ENCODE measurements at regions not wholly inside any gene's neighbourhood (a gene's known extent, or its start where the extent isn't known, plus 50 kb on each side); places are given as distances from the start of the nearest gene placed in this dataset.
"Not testable (repeated sequence)": the region's sequence is repeated elsewhere in the genome, so short reads cannot be mapped to it uniquely, and the experiment has no call there.

GRCh38 chr6:81601918-81602317 is 150.6 kb downstream of the TENT5A start:
- H4K20me1 ChIP-seq (ENCODE audit: insufficient read depth, low read depth, low read length) = no peaks in the 10 kb centered on the region
- H3K9me2 ChIP-seq (replicated peaks; ENCODE audit: insufficient read depth, low read length) = no peaks in the 10 kb centered on the region
- H3K4me2 ChIP-seq (ENCODE audit: low read depth, low read length, poor library complexity, severe bottlenecking) = no peak overlapping the region
- no peak overlapping the region for H3K9ac ChIP-seq (ENCODE audit: low read length)
- H3K27me3 ChIP-seq (ENCODE audit: low read length) = no peaks in the 10 kb centered on the region
- H3K4me3 ChIP-seq (ENCODE audit: low read length) = no peak overlapping the region
- no peak overlapping the region for H3K27ac ChIP-seq (ENCODE audit: low read length)
- 0 out of 2 replicates have a peak, but pooled peaks cover 3% of the 10 kb centered on the region for H3K9me3 ChIP-seq (ENCODE audit: low read length)
- no peak for DNase-seq
- H3K36me3 ChIP-seq (ENCODE audit: insufficient read depth, low read length) = no peaks in the 10 kb centered on the region
- H3K79me2 ChIP-seq (ENCODE audit: low read length) = no peaks in the 10 kb centered on the region
- H3K4me1 ChIP-seq (ENCODE audit: low read length) = no peaks in the 10 kb centered on the region
- no peak overlapping the region for H2AFZ ChIP-seq (ENCODE audit: low read length)

GRCh38 chr6:81600488-81600887 is 152.0 kb downstream of the TENT5A start:
- H3K4me3 ChIP-seq (ENCODE audit: low read length); H3K27ac ChIP-seq (ENCODE audit: low read length); H3K36me3 ChIP-seq (ENCODE audit: insufficient read depth, low read length); H3K9me3 ChIP-seq (ENCODE audit: low read length); H3K9ac ChIP-seq (ENCODE audit: low read length); H3K9me2 ChIP-seq (replicated peaks; ENCODE audit: insufficient read depth, low read length); DNase-seq; H3K4me2 ChIP-seq (ENCODE audit: low read depth, low read length, poor library complexity, severe bottlenecking); H2AFZ ChIP-seq (ENCODE audit: low read length); H3K4me1 ChIP-seq (ENCODE audit: low read length); H4K20me1 ChIP-seq (ENCODE audit: insufficient read depth, low read depth, low read length); H3K27me3 ChIP-seq (ENCODE audit: low read length); H3K79me2 ChIP-seq (ENCODE audit: low read length): not testable (repeated sequence)

- Histone ChIP-seq H3K36me3 (ENCODE audit: insufficient read depth, low read length) (no peaks in the 10 kb centered on the region), H4K20me1 (ENCODE audit: insufficient read depth, low read depth, low read length) (no peaks in the 10 kb centered on the region), H3K4me3 (ENCODE audit: low read length) (no peak overlapping the region), H3K4me2 (ENCODE audit: low read depth, low read length, poor library complexity, severe bottlenecking) (no peak overlapping the region), H3K27ac (ENCODE audit: low read length) (no peak overlapping the region), H2AFZ (ENCODE audit: low read length) (no peak overlapping the region), H3K9me3 (ENCODE audit: low read length) (no peaks in the 10 kb centered on the region), H3K9me2 (replicated peaks; ENCODE audit: insufficient read depth, low read length) (no peaks in the 10 kb centered on the region), H3K4me1 (ENCODE audit: low read length) (no peaks in the 10 kb centered on the region), H3K27me3 (ENCODE audit: low read length) (no peaks in the 10 kb centered on the region), H3K79me2 (ENCODE audit: low read length) (no peaks in the 10 kb centered on the region), H3K9ac (ENCODE audit: low read length) (no peak overlapping the region)
- DNase-seq = no peak
Measured at GRCh38 chr6:81594501-81594900, 158.0 kb downstream of the TENT5A start.

- H3K4me3 ChIP-seq (ENCODE audit: low read length) = no peak overlapping the region
- no peak overlapping the region for H3K4me2 ChIP-seq (ENCODE audit: low read depth, low read length, poor library complexity, severe bottlenecking)
- H3K79me2 ChIP-seq (ENCODE audit: low read length) = no peaks in the 10 kb centered on the region
- H3K9ac ChIP-seq (ENCODE audit: low read length) = no peak overlapping the region
- H4K20me1 ChIP-seq (ENCODE audit: insufficient read depth, low read depth, low read length) = no peaks in the 10 kb centered on the region
- H3K36me3 ChIP-seq (ENCODE audit: insufficient read depth, low read length) = no peaks in the 10 kb centered on the region
- H3K9me2 ChIP-seq (replicated peaks; ENCODE audit: insufficient read depth, low read length) = no peaks in the 10 kb centered on the region
- no peaks in the 10 kb centered on the region for H3K27me3 ChIP-seq (ENCODE audit: low read length)
- no peaks in the 10 kb centered on the region for H3K4me1 ChIP-seq (ENCODE audit: low read length)
- DNase-seq = no peak
- no peak overlapping the region for H3K27ac ChIP-seq (ENCODE audit: low read length)
- H2AFZ ChIP-seq (ENCODE audit: low read length) = no peak overlapping the region
- no peaks in the 10 kb centered on the region for H3K9me3 ChIP-seq (ENCODE audit: low read length)
Measured at GRCh38 chr6:81590314-81590691, 162.2 kb downstream of the TENT5A start.

- Histone ChIP-seq H2AFZ (ENCODE audit: low read length) (no peak overlapping the region), H3K9me2 (replicated peaks; ENCODE audit: insufficient read depth, low read length) (no peaks in the 10 kb centered on the region), H3K9me3 (ENCODE audit: low read length) (no peaks in the 10 kb centered on the region), H3K36me3 (ENCODE audit: insufficient read depth, low read length) (no peaks in the 10 kb centered on the region), H4K20me1 (ENCODE audit: insufficient read depth, low read depth, low read length) (no peaks in the 10 kb centered on the region), H3K4me1 (ENCODE audit: low read length) (no peaks in the 10 kb centered on the region), H3K9ac (ENCODE audit: low read length) (no peak overlapping the region), H3K4me3 (ENCODE audit: low read length) (no peak overlapping the region), H3K27ac (ENCODE audit: low read length) (no peak overlapping the region), H3K79me2 (ENCODE audit: low read length) (no peaks in the 10 kb centered on the region), H3K27me3 (ENCODE audit: low read length) (no peaks in the 10 kb centered on the region), H3K4me2 (ENCODE audit: low read depth, low read length, poor library complexity, severe bottlenecking) (no peak overlapping the region)
- no peak for DNase-seq
Measured at GRCh38 chr6:81589465-81590313, 162.8 kb downstream of the TENT5A start.

GRCh38 chr6:81585686-81586085 is 166.8 kb downstream of the TENT5A start:
- not testable (repeated sequence) for H3K27ac ChIP-seq (ENCODE audit: low read length); H2AFZ ChIP-seq (ENCODE audit: low read length); DNase-seq; H3K4me2 ChIP-seq (ENCODE audit: low read depth, low read length, poor library complexity, severe bottlenecking); H3K9ac ChIP-seq (ENCODE audit: low read length); H3K27me3 ChIP-seq (ENCODE audit: low read length); H3K4me3 ChIP-seq (ENCODE audit: low read length); H4K20me1 ChIP-seq (ENCODE audit: insufficient read depth, low read depth, low read length); H3K9me3 ChIP-seq (ENCODE audit: low read length); H3K79me2 ChIP-seq (ENCODE audit: low read length); H3K4me1 ChIP-seq (ENCODE audit: low read length); H3K36me3 ChIP-seq (ENCODE audit: insufficient read depth, low read length); H3K9me2 ChIP-seq (replicated peaks; ENCODE audit: insufficient read depth, low read length)

GRCh38 chr6:81584156-81584555 is 168.3 kb downstream of the TENT5A start:
- H4K20me1 ChIP-seq (ENCODE audit: insufficient read depth, low read depth, low read length); H2AFZ ChIP-seq (ENCODE audit: low read length); H3K4me3 ChIP-seq (ENCODE audit: low read length); DNase-seq; H3K79me2 ChIP-seq (ENCODE audit: low read length); H3K4me2 ChIP-seq (ENCODE audit: low read depth, low read length, poor library complexity, severe bottlenecking); H3K27ac ChIP-seq (ENCODE audit: low read length); H3K4me1 ChIP-seq (ENCODE audit: low read length); H3K9me2 ChIP-seq (replicated peaks; ENCODE audit: insufficient read depth, low read length); H3K9me3 ChIP-seq (ENCODE audit: low read length); H3K27me3 ChIP-seq (ENCODE audit: low read length); H3K36me3 ChIP-seq (ENCODE audit: insufficient read depth, low read length); H3K9ac ChIP-seq (ENCODE audit: low read length): not testable (repeated sequence)

GRCh38 chr6:81575442-81575841 is 177.0 kb downstream of the TENT5A start:
- no peaks in the 10 kb centered on the region for H3K9me3 ChIP-seq (ENCODE audit: low read length)
- no peak overlapping the region for H2AFZ ChIP-seq (ENCODE audit: low read length)
- no peak overlapping the region for H3K27ac ChIP-seq (ENCODE audit: low read length)
- H3K27me3 ChIP-seq (ENCODE audit: low read length) = no peaks in the 10 kb centered on the region
- no peak overlapping the region for H3K4me3 ChIP-seq (ENCODE audit: low read length)
- no peaks in the 10 kb centered on the region for H3K79me2 ChIP-seq (ENCODE audit: low read length)
- H4K20me1 ChIP-seq (ENCODE audit: insufficient read depth, low read depth, low read length) = no peaks in the 10 kb centered on the region
- H3K36me3 ChIP-seq (ENCODE audit: insufficient read depth, low read length) = no peaks in the 10 kb centered on the region
- H3K4me2 ChIP-seq (ENCODE audit: low read depth, low read length, poor library complexity, severe bottlenecking) = no peak overlapping the region
- H3K9ac ChIP-seq (ENCODE audit: low read length) = no peak overlapping the region
- H3K4me1 ChIP-seq (ENCODE audit: low read length) = no peaks in the 10 kb centered on the region
- DNase-seq = no peak
- no peaks in the 10 kb centered on the region; the same call in 1 of the 2 replicates for H3K9me2 ChIP-seq (replicated peaks; ENCODE audit: insufficient read depth, low read length)

All from Karpas-422 (cell line).